ENCODE measurements at regions not wholly inside any gene's neighbourhood (a gene's known extent, or its start where the extent isn't known, plus 50 kb on each side); places are given as distances from the start of the nearest gene placed in this dataset.

DNA sequence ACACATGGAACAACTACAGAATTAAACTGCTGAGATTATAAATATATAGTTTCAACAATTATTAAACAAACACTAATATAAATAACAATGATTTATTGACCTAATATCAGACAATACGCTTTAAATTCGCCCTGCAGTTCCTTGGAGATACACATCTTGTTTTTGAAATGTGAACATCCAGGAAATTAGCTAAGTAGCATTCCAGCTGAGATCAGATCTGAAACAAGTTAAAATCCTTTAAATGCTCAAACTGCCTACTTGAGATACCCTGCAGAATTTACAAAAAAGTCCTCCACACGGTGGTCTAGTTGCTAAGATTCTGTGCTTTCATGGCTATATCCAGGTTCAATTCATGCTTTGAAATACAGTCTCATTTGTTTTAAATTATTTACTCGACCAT lies 101.4 kb upstream of the OLFM3 start:
- TF ChIP-seq TAF1 (IDR thresholded peaks at IDR 0.05; ENCODE audit: borderline replicate concordance, low read depth, low read length) (no peak), POLR2A (IDR thresholded peaks at IDR 0.05; ENCODE audit: low read depth, low read length) (no peak), POLR2AphosphoS5 (IDR thresholded peaks at IDR 0.05; ENCODE audit: low read depth, low read length) (no peak)
- FAIRE-seq (no peak), DNase-seq (ENCODE audit: insufficient read length) (no peak)

DNA sequence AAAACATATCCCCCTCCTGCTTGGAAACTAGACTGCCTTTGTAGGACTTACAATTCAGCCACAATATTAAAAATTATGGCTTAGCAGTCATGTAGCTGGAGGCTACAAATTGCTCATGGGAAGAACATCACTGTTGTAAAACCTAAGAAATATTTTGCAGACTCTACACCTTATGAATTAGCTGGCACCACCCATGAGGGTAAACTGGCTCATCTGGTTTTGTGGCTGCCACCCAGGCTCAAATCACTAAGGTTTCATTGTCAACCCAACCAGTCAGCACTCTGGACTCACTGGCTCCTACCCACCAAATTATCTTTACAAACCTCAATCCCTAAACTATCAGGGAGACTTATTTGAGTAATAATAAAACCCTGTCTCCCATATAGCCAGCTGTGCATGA lies 100.7 kb upstream of the OLFM3 start:
- FAIRE-seq = no peak

DNA sequence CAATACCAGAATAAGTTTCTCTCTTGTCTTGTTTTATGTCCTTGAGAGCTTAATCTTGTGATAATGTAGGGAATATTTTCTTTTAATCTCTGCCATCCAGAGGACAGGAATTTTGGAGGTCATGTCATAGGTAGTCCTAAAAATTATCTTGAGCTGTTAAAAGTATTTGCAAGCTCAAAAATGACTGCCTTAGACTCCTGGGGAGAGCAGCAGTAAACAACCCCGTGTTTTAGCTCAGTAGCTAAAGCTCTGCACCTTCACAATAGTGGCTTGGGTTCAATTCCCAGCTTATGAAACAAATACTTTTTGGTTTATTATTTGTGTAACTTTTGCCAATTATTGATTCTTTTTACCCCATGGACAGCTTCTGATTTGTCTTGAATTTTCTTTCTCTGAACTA lies 99.4 kb upstream of the OLFM3 start:
- FAIRE-seq (no peak), DNase-seq (ENCODE audit: insufficient read length) (no peak)
- TF ChIP-seq POLR2AphosphoS5 (IDR thresholded peaks at IDR 0.05; ENCODE audit: low read depth, low read length) = no peak
- no peak for TF ChIP-seq TAF1 (IDR thresholded peaks at IDR 0.05; ENCODE audit: borderline replicate concordance, low read depth, low read length)
- TF ChIP-seq POLR2A (IDR thresholded peaks at IDR 0.05; ENCODE audit: low read depth, low read length) = no peak

More for the DNA sequence above, 100.7 kb upstream of the OLFM3 start:
- DNase-seq (ENCODE audit: insufficient read length) = no peak
- TF ChIP-seq POLR2AphosphoS5 (IDR thresholded peaks at IDR 0.05; ENCODE audit: low read depth, low read length) = no peak
- TF ChIP-seq POLR2A (IDR thresholded peaks at IDR 0.05; ENCODE audit: low read depth, low read length) = no peak
- no peak for TF ChIP-seq TAF1 (IDR thresholded peaks at IDR 0.05; ENCODE audit: borderline replicate concordance, low read depth, low read length)

DNA sequence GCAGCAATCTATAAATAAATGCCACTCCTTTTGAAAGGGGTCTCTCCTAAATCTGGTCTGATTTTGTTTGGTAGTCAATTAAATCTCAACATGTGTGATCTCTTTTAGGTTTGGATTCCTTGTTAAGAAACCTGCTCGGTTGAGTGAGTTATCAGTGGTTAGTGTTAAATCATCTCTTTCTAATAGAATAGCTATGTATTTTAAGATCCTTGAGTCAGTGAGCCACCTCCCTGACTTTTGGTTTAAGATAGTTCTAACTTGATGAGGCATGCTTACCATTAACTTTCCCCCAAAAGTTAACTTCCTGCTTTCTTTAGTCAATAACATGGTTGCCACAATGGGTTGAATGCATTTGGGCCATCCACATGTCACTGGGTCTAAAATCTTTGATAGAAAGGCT lies 93.1 kb upstream of the OLFM3 start:
- TF ChIP-seq TAF1 (IDR thresholded peaks at IDR 0.05; ENCODE audit: borderline replicate concordance, low read depth, low read length) (no peak), POLR2AphosphoS5 (IDR thresholded peaks at IDR 0.05; ENCODE audit: low read depth, low read length) (no peak), POLR2A (IDR thresholded peaks at IDR 0.05; ENCODE audit: low read depth, low read length) (no peak)
- no peak for DNase-seq (ENCODE audit: insufficient read length)
- FAIRE-seq = no peak

DNA sequence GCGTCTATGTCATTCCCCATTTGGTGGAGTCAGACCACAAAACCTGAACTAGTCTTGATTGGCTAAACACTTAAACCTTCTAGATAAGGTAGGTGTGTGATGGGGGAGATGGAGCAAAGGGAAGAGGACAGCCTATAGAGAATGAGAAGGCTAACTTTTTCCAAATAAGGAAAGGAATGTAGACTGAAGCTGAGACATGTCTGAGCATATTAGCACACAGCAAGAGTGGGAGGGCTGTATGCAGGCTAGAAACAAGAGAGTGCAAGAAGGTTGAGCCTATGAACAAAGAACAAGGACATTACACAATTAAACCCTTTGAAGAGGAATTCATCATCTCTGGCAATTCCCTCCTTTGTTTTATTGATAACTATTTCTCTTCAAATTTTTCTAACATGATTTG lies 89.2 kb upstream of the OLFM3 start:
- TF ChIP-seq POLR2AphosphoS5 (IDR thresholded peaks at IDR 0.05; ENCODE audit: low read depth, low read length) (no peak), TAF1 (IDR thresholded peaks at IDR 0.05; ENCODE audit: borderline replicate concordance, low read depth, low read length) (no peak)
- DNase-seq (ENCODE audit: insufficient read length) (no peak), FAIRE-seq (no peak)

DNA sequence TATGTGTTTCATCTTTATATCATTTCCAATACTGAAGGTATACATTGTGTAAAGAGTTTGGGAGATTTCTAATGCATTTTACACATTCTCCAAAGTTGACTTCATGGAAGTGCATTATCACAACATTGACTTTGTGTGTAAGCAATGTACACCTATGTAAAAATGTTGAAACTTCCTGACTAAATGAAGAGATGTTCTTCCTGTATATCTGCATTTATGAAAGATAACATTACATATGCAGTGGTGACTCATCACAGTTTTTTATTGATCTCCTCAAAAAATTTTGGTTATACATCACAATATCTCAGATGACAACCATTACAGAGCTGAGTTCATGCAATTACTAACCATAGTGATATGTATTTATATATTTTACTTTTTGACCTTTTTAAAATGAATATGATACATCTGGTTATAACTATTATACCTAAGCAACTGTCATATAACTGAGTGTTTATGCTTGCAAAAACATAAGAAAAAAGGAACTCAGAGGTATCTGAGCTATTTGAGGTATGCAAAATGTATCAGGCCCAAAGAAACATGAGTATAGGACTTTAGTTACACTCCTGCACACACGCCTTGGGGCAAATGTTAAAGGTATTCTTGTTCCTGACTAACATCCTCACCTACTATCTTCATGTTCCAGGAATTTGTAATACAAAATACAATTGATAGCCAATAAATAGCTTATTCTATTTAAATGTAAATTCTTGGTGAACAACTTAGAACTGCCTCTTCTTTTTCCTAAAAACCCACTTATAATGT lies 88.2 kb upstream of the OLFM3 start:
- DNase-seq (ENCODE audit: insufficient read length) = no peak
- TF ChIP-seq POLR2AphosphoS5 (IDR thresholded peaks at IDR 0.05; ENCODE audit: low read depth, low read length) (no peak), POLR2A (IDR thresholded peaks at IDR 0.05; ENCODE audit: low read depth, low read length) (no peak), TAF1 (IDR thresholded peaks at IDR 0.05; ENCODE audit: borderline replicate concordance, low read depth, low read length) (no peak)
- no peak for FAIRE-seq

DNA sequence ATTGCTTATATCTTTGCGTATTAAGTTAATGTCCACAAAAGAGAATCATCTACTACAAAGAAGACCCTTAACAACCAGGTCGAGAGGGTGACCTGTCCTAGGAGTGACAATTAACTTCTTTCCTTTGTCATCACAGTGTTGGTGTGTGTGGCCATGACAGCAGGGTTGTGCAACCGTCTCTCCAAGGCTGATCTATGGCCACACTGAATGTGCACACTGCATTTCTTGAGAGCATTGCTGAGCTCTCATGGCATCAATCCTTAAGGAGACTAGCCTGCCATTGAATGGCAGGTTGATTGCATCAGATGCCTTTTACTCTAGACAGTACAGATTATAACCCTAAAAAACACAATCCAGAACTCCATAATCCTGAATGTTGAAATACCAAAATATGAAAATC lies 86.5 kb upstream of the OLFM3 start:
- DNase-seq (ENCODE audit: insufficient read length) = no peak
- no peak for FAIRE-seq
- no peak for TF ChIP-seq POLR2AphosphoS5 (IDR thresholded peaks at IDR 0.05; ENCODE audit: low read depth, low read length)
- TF ChIP-seq POLR2A (IDR thresholded peaks at IDR 0.05; ENCODE audit: low read depth, low read length) = no peak

DNA sequence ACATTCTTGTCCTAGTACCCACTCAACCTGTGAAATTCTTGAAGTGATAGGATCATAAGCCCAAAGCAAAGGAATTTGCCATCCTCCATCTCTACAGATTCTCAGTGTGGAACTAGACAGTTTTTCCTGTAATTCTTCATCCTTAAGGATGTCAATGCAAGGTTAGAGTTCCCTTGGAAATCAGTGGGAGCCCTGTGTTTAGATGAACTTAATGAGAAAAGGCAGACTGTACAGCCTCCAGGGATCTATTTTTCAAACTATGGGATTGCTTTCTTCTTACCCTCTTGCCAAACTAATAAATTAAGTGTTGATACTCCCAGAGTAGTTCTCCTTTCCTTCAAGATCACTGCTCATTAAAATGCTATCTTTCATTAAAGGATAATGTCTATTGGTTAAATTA lies 78.1 kb upstream of the OLFM3 start:
- FAIRE-seq (no peak), DNase-seq (ENCODE audit: insufficient read length) (no peak)
- TF ChIP-seq POLR2AphosphoS5 (IDR thresholded peaks at IDR 0.05; ENCODE audit: low read depth, low read length) = no peak
- TF ChIP-seq POLR2A (IDR thresholded peaks at IDR 0.05; ENCODE audit: low read depth, low read length) = no peak
- TF ChIP-seq TAF1 (IDR thresholded peaks at IDR 0.05; ENCODE audit: borderline replicate concordance, low read depth, low read length) = no peak

DNA sequence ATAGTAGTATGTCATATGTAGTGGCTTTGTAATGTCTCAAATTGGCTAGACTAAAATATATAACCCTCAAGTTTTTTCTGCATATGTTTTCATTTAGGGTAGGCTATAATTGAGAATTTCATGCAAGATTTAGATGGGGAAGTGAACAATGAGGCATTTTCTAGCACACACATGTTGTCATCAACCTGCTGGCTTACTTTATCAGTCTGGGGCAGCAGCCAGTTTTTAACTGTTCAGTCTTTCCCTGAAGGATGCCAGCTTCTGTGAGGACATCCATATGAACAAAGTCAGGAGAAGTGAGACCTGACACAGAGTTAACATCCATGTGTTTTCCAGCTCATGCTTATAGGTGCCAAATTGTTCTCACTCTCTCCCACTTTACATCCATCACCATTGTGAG lies 74.7 kb upstream of the OLFM3 start:
- no peak for TF ChIP-seq POLR2A (IDR thresholded peaks at IDR 0.05; ENCODE audit: low read depth, low read length)
- no peak for TF ChIP-seq TAF1 (IDR thresholded peaks at IDR 0.05; ENCODE audit: borderline replicate concordance, low read depth, low read length)
- TF ChIP-seq POLR2AphosphoS5 (IDR thresholded peaks at IDR 0.05; ENCODE audit: low read depth, low read length) = no peak
- no peak for DNase-seq (ENCODE audit: insufficient read length)
- FAIRE-seq = no peak

DNA sequence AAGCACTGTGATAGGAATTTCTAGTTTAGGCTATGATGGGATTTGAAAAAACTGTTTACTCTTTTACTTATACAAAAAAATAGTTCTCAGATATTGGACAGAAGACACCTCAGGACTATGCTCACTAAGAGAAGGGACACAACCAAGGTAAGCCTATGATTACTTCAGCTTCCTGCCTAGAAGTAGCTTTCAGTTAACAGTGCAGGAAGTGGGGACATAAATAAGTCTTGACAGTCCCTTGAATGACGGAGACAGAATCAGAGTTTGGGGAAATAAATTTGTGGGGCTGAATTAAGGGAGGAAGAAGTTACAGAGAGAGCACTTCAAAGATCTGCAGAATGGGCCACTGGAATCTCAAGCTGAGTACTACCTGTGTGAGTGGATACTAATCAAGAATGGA lies 53.8 kb upstream of the OLFM3 start:
- TF ChIP-seq TAF1 (IDR thresholded peaks at IDR 0.05; ENCODE audit: borderline replicate concordance, low read depth, low read length) (no peak), POLR2A (IDR thresholded peaks at IDR 0.05; ENCODE audit: low read depth, low read length) (no peak), POLR2AphosphoS5 (IDR thresholded peaks at IDR 0.05; ENCODE audit: low read depth, low read length) (no peak)
- no peak for DNase-seq (ENCODE audit: insufficient read length)
- no peak for FAIRE-seq

DNA sequence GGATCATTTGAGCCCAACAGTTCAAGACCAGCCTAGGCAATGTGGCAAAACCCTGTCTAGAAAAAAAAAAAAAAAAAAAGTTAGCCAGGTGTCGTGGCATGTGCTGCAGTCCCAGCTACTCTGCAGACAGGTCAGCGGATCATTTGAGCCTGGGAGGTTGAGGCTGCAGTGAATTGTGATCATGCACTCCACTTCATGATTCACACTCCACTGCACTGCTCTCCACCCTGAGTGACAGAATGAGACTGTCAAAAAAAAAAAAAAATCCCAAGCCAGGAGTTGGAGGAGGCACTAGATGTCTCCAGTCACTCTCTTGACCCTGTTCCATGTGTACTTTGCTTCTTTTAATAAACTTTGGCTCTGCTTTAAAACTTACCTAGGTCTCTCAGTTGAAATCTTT lies 51.0 kb upstream of the OLFM3 start:
- no peak for DNase-seq (ENCODE audit: insufficient read length)
- FAIRE-seq = no peak

More for the DNA sequence above, 51.0 kb upstream of the OLFM3 start:
- TF ChIP-seq POLR2A (IDR thresholded peaks at IDR 0.05; ENCODE audit: low read depth, low read length) (no peak), TAF1 (IDR thresholded peaks at IDR 0.05; ENCODE audit: borderline replicate concordance, low read depth, low read length) (no peak), POLR2AphosphoS5 (IDR thresholded peaks at IDR 0.05; ENCODE audit: low read depth, low read length) (no peak)
